ENCODE measurements at regions not wholly inside any gene's neighbourhood (a gene's known extent, or its start where the extent isn't known, plus 50 kb on each side); places are given as distances from the start of the nearest gene placed in this dataset.

DNA sequence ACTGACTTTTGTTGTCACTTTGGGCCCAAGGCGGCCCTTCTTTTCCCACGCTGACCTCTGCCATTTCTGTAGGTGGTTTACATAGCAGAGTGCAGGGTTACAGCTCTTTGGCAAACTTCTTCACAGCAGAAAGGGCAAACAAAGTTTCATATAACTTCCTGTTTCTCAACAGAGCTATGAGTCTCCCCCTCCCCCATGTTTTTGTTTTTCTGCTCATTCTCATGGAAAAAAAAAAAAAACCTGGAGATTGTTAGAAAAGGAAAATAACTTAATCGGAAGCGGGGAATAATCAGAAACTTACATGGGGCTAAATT is 342.0 kb upstream of the NR2F2 start:
- no peak overlapping the region for H3K27ac Mint-ChIP-seq
- peaks cover 47% of the 10 kb centered on the region for H3K27me3 Mint-ChIP-seq
- no peak overlapping the region for H3K4me3 Mint-ChIP-seq
- CTCF ChIA-PET: no interaction called here
- DNase-seq: no peak
- no peaks in the 10 kb centered on the region for H3K9me3 Mint-ChIP-seq
- H3K36me3 Mint-ChIP-seq: no peaks in the 10 kb centered on the region
- H3K4me1 Mint-ChIP-seq: peaks cover 6% of the 10 kb centered on the region

DNA sequence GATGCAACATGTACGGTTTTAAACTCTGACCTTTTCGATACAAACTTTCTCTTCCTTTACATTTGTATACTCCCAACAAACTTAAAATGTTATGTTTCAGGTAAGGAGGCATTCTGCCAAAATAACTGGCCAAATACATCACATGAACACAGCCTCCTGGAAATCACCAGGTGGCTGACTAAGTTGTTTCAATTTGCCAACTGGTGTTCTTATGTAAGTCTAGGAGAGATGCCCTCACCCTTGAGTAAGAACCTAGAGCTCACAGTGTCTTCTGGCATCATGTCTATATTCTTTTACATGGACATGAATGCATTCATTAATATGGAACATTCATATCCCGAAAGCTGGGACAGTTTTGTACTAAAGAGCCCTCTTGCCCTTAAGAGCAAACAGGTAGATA is 341.1 kb upstream of the NR2F2 start:
- peaks cover 42% of the 10 kb centered on the region for H3K27me3 Mint-ChIP-seq
- DNase-seq: no peak
- H3K4me1 Mint-ChIP-seq: peaks cover 6% of the 10 kb centered on the region
- H3K27ac Mint-ChIP-seq: no peak overlapping the region
- H3K36me3 Mint-ChIP-seq: no peaks in the 10 kb centered on the region
- CTCF ChIA-PET: no interaction called here
- no peaks in the 10 kb centered on the region for H3K9me3 Mint-ChIP-seq
- H3K4me3 Mint-ChIP-seq: no peak overlapping the region

DNA sequence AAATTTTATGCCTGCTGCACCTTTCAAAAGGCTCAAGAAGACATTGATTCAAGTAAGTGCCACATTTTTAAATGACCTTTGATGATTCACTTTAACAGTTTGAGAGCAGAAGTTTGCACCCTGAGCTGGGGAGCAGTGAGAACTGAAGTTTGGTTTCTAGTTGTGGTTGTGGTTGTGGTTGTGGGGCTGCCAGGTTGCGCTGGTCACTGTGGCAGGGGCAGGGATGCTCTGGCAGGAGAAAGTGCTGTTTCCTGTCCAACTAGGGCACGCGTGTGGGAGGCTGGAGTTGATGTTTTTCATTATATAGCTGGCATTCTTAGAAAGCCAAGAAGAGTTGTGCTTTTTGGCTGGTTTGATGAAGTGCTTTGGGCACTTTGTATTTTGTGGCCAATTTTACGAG is 339.7 kb upstream of the NR2F2 start:
- H3K9me3 Mint-ChIP-seq: no peaks in the 10 kb centered on the region
- H3K4me3 Mint-ChIP-seq: no peak overlapping the region
- peaks cover 43% of the 10 kb centered on the region for H3K27me3 Mint-ChIP-seq
- H3K4me1 Mint-ChIP-seq: peaks cover 16% of the 10 kb centered on the region
- DNase-seq: no peak
- no peak overlapping the region for H3K27ac Mint-ChIP-seq
- CTCF ChIA-PET: no interaction called here
- no peaks in the 10 kb centered on the region for H3K36me3 Mint-ChIP-seq

DNA sequence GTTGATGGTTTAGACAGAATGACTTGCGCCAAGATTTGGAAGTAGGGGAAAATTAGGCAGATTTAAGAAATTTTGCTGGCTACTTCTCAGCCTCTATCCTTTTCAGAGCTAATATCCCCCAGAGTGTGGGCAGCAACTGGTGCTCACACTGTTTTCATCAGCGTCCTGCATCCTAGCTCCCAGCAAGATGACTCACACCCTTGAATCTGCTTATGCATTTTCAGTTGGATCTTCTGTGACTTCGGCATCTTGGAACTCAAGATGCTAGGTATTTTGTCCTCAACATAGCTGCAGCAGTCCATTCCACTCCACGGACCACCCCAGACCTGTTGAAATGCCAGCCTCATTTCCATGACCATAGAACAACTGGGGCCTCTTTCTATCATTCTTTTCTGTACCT is 336.1 kb upstream of the NR2F2 start:
- Mint-ChIP-seq H3K27me3 (peaks cover 52% of the 10 kb centered on the region), H3K4me3 (no peak overlapping the region), H3K4me1 (peaks cover 31% of the 10 kb centered on the region), H3K9me3 (no peaks in the 10 kb centered on the region), H3K36me3 (no peaks in the 10 kb centered on the region), H3K27ac (no peak overlapping the region)
- DNase-seq: no peak
- CTCF ChIA-PET: no interaction called here

DNA sequence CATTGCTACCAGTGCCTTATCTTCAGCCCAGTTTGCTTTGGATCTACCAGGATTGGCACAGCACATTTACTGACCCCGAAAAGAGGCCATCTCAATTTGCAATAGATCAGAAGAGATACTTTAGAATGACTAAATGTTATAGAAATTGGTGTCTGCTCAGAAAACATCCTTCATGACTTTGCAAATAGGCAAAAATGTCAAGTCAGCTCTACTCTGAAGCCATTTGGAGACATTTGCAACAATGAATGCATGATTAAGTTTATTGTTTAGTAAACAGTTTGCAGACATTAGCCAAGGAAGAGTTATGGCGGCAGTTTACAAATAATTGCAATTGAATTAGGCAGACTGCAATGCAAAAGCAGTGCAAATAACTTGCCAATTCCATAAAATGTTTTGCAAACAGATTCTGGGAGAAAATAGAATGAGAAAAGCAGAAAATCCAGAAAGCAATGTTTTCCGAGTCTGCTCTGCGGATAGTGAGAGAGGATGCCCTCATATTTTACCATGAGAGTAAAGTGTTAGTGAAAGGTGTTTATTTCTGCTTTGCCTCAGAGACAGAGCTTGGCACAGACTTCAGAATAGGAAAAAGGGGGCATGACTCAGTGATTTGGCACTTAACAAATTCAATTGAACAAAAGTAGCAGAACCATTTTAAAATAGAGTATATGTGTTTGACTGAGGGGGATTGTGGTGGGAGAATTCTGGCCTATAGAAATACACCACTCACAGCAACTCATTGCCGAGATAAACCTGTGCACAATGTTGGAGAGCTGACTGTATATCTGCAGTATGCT is 334.9 kb upstream of the NR2F2 start:
- H3K27ac Mint-ChIP-seq: no peak overlapping the region
- no peaks in the 10 kb centered on the region for H3K36me3 Mint-ChIP-seq
- CTCF ChIA-PET: no interaction called here
- peaks cover 31% of the 10 kb centered on the region for H3K4me1 Mint-ChIP-seq
- H3K9me3 Mint-ChIP-seq: no peaks in the 10 kb centered on the region
- H3K27me3 Mint-ChIP-seq: peaks cover 52% of the 10 kb centered on the region
- no peak for DNase-seq
- no peak overlapping the region for H3K4me3 Mint-ChIP-seq

DNA sequence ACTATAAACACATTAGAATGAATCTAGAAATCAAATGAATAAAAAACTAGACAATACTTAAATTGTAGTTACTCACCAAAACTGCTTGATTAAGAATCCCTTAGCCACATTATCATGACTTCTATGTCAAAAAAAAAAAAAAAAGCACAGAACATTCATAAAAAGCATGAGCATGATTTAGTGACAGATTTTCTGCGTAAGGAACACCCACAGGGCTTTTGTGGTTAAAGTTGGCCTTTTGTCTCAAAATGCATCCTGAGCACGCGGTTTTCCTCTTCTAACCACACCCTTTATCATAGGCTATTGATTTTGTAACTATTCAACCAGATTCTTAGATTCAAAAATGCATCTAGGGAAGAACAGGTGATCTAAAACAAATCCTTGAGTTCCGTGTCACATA is 334.0 kb upstream of the NR2F2 start:
- CTCF ChIA-PET: no interaction called here
- DNase-seq: peak; percentile 55
- no peak overlapping the region for H3K27ac Mint-ChIP-seq
- H3K9me3 Mint-ChIP-seq: no peaks in the 10 kb centered on the region
- H3K4me1 Mint-ChIP-seq: peaks cover 29% of the 10 kb centered on the region
- H3K36me3 Mint-ChIP-seq: no peaks in the 10 kb centered on the region
- H3K27me3 Mint-ChIP-seq: peaks cover 43% of the 10 kb centered on the region
- H3K4me3 Mint-ChIP-seq: no peak overlapping the region

DNA sequence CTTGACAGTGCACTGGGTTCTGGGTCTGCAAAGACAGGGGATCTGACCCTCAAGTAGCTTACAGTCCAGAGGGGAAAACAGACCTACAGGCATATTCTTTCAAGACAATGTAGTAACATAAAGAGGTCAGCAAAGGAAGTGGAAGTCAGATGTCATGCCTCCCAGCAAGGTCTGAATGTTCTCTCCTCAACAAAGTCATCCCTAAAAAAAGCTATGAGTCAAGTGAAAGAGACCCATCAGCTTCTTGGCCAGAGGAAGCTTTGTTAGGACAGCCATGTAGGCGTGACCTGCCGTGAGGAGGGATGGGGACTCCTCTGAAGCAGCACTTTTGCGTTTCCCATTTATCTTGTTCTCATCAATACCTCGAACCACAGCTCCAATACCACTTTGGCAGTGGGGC is 331.6 kb upstream of the NR2F2 start:
- CTCF ChIA-PET: no interaction called here
- no peak for DNase-seq
- H3K9me3 Mint-ChIP-seq: no peaks in the 10 kb centered on the region
- H3K36me3 Mint-ChIP-seq: no peaks in the 10 kb centered on the region
- no peak overlapping the region for H3K27ac Mint-ChIP-seq
- no peak overlapping the region for H3K4me3 Mint-ChIP-seq
- H3K4me1 Mint-ChIP-seq: peaks cover 29% of the 10 kb centered on the region
- H3K27me3 Mint-ChIP-seq: peaks cover 40% of the 10 kb centered on the region

DNA sequence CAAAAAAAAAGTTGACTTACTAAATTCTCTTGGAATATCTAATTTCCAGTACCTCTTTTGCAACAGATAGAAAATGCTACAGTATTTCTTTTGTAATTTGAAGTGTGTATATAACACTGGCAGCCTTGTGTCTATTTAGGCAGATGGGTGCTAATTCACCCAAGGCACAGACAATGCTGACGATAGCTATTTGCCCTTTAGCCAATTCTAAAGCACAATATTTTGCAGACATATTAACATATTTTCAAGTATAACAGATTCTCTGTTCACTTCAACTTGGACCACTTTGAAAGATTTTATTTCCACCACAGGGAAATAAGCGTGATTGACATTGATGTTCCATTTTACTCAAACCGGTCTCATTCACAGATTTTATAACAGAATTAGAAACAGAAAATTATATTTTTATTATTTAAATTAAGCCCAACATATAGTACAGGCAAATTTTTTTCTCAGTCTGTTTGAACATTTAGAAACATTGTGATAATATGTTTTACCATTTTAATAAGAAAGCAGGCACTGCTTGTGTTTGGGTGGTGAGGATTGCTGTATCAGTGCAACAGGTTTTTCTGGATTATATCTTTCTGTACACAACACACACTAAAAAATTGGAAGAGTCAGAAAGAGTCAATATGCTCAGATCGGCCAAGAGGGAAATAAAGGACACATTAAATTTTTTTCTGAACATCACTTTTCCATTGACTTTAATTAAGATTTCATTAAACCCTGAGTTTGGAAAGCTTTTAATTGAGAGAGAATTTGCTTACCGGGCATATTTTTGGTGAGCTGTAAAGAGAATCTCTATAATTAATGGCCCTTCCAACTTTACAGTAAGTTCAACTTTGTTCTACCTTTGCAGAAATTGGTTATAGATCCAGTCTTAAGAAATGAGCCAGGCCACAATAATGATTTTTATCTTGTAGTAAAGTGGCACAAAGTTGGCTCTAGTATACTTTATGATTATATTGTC is 327.3 kb upstream of the NR2F2 start:
- CTCF ChIA-PET: interaction anchor here (0.6 kb wide), 1 partner anchor 751 kb away, joined by 3 read pairs; no protein-coding TSS in a partner anchor
- Mint-ChIP-seq H3K9me3 (no peaks in the 10 kb centered on the region), H3K36me3 (no peaks in the 10 kb centered on the region), H3K27me3 (peaks cover 30% of the 10 kb centered on the region), H3K27ac (no peak overlapping the region), H3K4me3 (no peak overlapping the region), H3K4me1 (peaks cover 2% of the 10 kb centered on the region)
- DNase-seq: no peak

DNA sequence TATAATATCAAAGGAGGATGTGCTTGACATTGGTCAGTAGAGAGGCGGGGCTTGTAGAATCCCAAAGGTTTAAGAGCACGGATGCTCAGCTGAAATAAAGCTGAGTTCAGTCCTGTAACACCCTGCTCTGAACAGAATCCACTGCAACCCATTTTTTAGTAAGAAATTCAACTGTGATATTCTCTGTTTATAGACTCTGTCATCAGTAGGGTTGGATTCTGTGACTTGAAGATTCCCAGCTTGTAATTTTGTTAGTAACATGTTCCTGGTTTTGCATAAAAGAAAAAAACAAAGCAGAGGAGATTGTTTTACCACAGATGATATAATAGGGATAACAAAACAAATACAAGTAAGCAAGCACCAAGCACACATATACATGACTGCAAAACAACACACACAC is 324.6 kb upstream of the NR2F2 start:
- Mint-ChIP-seq H3K27ac (no peak overlapping the region), H3K4me3 (no peak overlapping the region), H3K9me3 (no peaks in the 10 kb centered on the region), H3K4me1 (no peaks in the 10 kb centered on the region), H3K36me3 (no peaks in the 10 kb centered on the region), H3K27me3 (peaks cover 25% of the 10 kb centered on the region)
- CTCF ChIA-PET: no interaction called here
- DNase-seq: no peak

DNA sequence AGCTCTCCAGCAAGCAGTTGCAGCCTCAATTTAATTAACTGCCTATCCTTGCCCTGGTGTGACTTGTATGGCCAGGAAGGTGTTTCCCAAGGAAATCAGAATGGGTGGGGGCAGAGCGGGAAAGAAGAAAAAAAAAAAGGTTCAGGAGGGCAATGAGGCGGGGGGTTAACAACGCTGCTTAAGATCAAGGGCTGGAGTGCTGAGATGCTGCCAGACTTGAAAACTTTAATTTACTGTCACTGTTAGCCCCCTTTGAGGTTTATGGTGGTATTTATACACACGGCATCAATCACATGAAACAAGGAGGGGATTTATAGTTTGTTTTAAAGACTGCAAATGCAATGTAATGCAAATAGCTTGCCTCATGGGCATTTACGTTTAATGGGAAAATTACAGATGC is 319.4 kb upstream of the NR2F2 start:
- DNase-seq: no peak
- Mint-ChIP-seq H3K27me3 (peaks cover 32% of the 10 kb centered on the region), H3K36me3 (no peaks in the 10 kb centered on the region), H3K4me3 (no peak overlapping the region), H3K4me1 (no peaks in the 10 kb centered on the region), H3K27ac (no peak overlapping the region), H3K9me3 (no peaks in the 10 kb centered on the region)
- CTCF ChIA-PET: no interaction called here

DNA sequence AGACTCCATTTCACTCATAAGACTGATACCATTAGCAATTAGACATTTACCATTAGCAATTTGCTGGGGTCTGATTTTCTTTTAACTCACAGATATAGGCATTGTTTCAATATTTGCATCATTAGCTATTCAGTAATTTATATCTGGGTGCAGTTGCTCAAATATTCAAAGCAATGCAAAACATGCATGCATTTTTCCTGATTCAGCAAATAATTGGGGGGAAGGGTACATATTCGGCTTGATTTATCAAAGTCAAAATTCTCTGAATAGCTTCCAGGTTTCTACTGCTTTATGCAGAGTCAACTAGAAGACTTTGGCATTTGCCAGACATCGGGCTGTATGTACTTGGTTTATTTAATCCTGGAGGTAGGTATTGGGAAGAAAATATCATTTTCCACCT is 315.6 kb upstream of the NR2F2 start:
- no peak for DNase-seq
- H3K4me3 Mint-ChIP-seq: no peak overlapping the region
- no peak overlapping the region for H3K27ac Mint-ChIP-seq
- no peaks in the 10 kb centered on the region for H3K9me3 Mint-ChIP-seq
- no peaks in the 10 kb centered on the region for H3K36me3 Mint-ChIP-seq
- no peaks in the 10 kb centered on the region for H3K4me1 Mint-ChIP-seq
- peaks cover 16% of the 10 kb centered on the region for H3K27me3 Mint-ChIP-seq
- CTCF ChIA-PET: no interaction called here

DNA sequence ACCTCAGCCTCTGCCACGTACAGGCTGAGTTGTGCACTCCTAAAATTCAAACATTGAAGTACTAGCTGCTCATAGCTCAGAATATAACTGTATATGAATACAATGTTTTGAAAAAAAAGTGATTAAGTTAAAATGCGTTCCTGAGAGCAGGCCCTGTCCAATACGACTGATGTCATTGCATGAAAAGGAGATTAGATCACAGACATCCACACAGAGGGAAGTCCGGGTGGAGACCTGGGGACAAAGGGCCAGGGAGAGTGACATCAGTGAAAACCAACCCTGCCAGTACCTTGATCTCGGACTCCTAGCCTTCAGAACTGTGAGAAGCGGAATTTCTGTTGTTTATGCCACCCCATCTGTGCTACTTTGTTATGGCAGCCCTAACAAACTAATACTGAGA is 311.4 kb upstream of the NR2F2 start:
- CTCF ChIA-PET: no interaction called here
- Mint-ChIP-seq H3K27ac (no peak overlapping the region), H3K4me1 (no peaks in the 10 kb centered on the region), H3K9me3 (peaks cover 4% of the 10 kb centered on the region), H3K4me3 (no peak overlapping the region), H3K36me3 (no peaks in the 10 kb centered on the region), H3K27me3 (peaks cover 4% of the 10 kb centered on the region)
- no peak for DNase-seq

DNA sequence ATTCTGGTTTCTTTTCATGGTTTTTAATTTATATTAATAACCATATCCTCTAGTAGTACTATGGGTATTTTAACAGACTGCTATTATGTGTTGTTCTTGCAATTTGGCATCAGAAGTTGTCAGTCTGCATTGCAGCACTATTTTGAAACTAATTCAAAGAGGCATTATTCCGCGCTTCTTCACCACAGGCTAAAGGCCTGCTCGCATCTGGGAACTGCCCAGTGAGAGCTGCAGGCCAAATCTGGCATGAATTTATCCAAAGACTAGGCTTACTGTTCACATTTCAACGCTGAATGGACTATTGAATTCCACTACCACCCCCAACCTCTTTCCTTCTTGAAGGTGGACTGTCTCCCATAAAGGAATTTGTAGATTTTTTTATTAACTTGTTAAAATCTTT is 310.4 kb upstream of the NR2F2 start:
- CTCF ChIA-PET: no interaction called here
- Mint-ChIP-seq H3K27me3 (peaks cover 4% of the 10 kb centered on the region), H3K9me3 (peaks cover 4% of the 10 kb centered on the region), H3K4me1 (no peaks in the 10 kb centered on the region), H3K4me3 (no peak overlapping the region), H3K36me3 (no peaks in the 10 kb centered on the region), H3K27ac (no peak overlapping the region)
- no peak for DNase-seq

DNA sequence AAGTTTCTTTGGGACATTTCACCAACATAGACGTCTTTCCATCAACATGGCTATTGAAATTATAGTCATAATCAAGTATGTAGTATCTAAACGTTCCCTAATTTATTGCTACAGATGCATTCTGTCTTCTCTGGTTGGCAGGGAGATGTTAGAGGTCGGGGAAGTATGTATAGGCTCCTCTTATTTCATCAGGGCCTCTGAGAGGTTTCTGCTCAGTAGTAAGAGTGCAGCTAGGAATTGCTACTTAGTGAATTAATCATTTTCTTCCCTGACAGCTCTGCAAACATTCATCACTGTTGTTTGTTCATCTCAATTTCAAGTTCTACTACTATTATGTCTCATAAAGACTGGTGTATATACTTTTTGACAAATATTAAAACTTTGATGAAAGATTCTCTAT is 309.7 kb upstream of the NR2F2 start:
- peaks cover 4% of the 10 kb centered on the region for H3K27me3 Mint-ChIP-seq
- CTCF ChIA-PET: no interaction called here
- no peaks in the 10 kb centered on the region for H3K4me1 Mint-ChIP-seq
- no peaks in the 10 kb centered on the region for H3K36me3 Mint-ChIP-seq
- H3K4me3 Mint-ChIP-seq: no peak overlapping the region
- H3K9me3 Mint-ChIP-seq: peaks cover 4% of the 10 kb centered on the region
- H3K27ac Mint-ChIP-seq: no peak overlapping the region
- no peak for DNase-seq

DNA sequence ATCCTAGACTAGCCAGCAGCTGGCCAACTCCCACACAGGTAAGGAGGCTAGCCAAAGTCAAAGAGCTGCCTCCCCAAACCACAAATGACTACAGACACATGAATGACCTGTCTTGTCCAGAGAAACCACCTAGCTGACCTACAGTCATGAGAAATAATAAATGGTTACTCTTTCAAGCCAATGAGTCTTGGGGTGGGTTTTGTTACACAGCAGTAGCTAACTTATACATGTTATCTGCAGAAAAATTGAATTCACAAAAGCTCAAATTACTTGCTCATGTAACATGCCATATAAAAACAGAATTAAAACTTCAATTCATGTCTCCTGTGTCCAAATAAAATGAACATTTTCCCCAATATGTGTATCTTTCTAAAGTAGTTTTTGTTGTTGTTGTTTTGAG is 307.4 kb upstream of the NR2F2 start:
- H3K36me3 Mint-ChIP-seq: no peaks in the 10 kb centered on the region
- H3K9me3 Mint-ChIP-seq: peaks cover 4% of the 10 kb centered on the region
- DNase-seq: no peak
- no peak overlapping the region for H3K27ac Mint-ChIP-seq
- H3K4me1 Mint-ChIP-seq: no peaks in the 10 kb centered on the region
- CTCF ChIA-PET: no interaction called here
- no peak overlapping the region for H3K4me3 Mint-ChIP-seq
- peaks cover 4% of the 10 kb centered on the region for H3K27me3 Mint-ChIP-seq
